ENCODE measurements at regions not wholly inside any gene's neighbourhood (a gene's known extent, or its start where the extent isn't known, plus 50 kb on each side); places are given as distances from the start of the nearest gene placed in this dataset.

GRCh38 chr1:91161749-91162148 lies 139.9 kb upstream of the ZNF644 start:
- Histone ChIP-seq H3K9me2 (replicated peaks; ENCODE audit: control insufficient read depth, low read length) (no peaks in the 10 kb centered on the region), H3K27ac (ENCODE audit: low read depth, low read length) (no peak overlapping the region), H3K9me3 (ENCODE audit: control insufficient read depth, insufficient read depth, low read length) (no peaks in the 10 kb centered on the region), H3K79me2 (ENCODE audit: control insufficient read depth, low read length) (no peaks in the 10 kb centered on the region), H3K27me3 (ENCODE audit: control insufficient read depth, low read length) (no peaks in the 10 kb centered on the region), H3K4me3 (ENCODE audit: low read length) (no peak overlapping the region), H3K36me3 (ENCODE audit: control insufficient read depth, low read length) (no peaks in the 10 kb centered on the region), H3F3A (ENCODE audit: control insufficient read depth, insufficient read depth) (no peaks in the 10 kb centered on the region), H3K4me2 (ENCODE audit: low read length) (no peak overlapping the region), H4K20me1 (ENCODE audit: control insufficient read depth, insufficient read depth, low read depth, low read length) (no peaks in the 10 kb centered on the region), H3K4me1 (ENCODE audit: control insufficient read depth, low read length) (no peaks in the 10 kb centered on the region)
- no peak for TF ChIP-seq EZH2phosphoT487 (IDR thresholded peaks at IDR 0.05; ENCODE audit: borderline replicate concordance, low read length)
- TF ChIP-seq CTCF (IDR thresholded peaks at IDR 0.05; ENCODE audit: low read depth, low read length, poor library complexity, severe bottlenecking), result no peak

GRCh38 chr1:91161166-91161565 lies 139.3 kb upstream of the ZNF644 start:
- H3K27ac ChIP-seq (ENCODE audit: low read depth, low read length), result no peak overlapping the region
- no peaks in the 10 kb centered on the region for H3K36me3 ChIP-seq (ENCODE audit: control insufficient read depth, low read length)

GRCh38 chr1:91160363-91161075 lies 138.7 kb upstream of the ZNF644 start:
- no peaks in the 10 kb centered on the region for H3K79me2 ChIP-seq (ENCODE audit: control insufficient read depth, low read length)
- TF ChIP-seq CTCF (IDR thresholded peaks at IDR 0.05; ENCODE audit: low read depth, low read length, poor library complexity, severe bottlenecking) (no peak), EZH2phosphoT487 (IDR thresholded peaks at IDR 0.05; ENCODE audit: borderline replicate concordance, low read length) (no peak)
- H3K4me2 ChIP-seq (ENCODE audit: low read length), result no peak overlapping the region
- no peak overlapping the region for H3K4me3 ChIP-seq (ENCODE audit: low read length)
- H4K20me1 ChIP-seq (ENCODE audit: control insufficient read depth, insufficient read depth, low read depth, low read length), result no peaks in the 10 kb centered on the region
- no peaks in the 10 kb centered on the region for H3K36me3 ChIP-seq (ENCODE audit: control insufficient read depth, low read length)
- H3K27ac ChIP-seq (ENCODE audit: low read depth, low read length), result no peak overlapping the region
- H3K27me3 ChIP-seq (ENCODE audit: control insufficient read depth, low read length), result no peaks in the 10 kb centered on the region
- H3K9me3 ChIP-seq (ENCODE audit: control insufficient read depth, insufficient read depth, low read length), result no peaks in the 10 kb centered on the region
- H3F3A ChIP-seq (ENCODE audit: control insufficient read depth, insufficient read depth), result no peaks in the 10 kb centered on the region
- H3K9me2 ChIP-seq (replicated peaks; ENCODE audit: control insufficient read depth, low read length), result no peaks in the 10 kb centered on the region
- H3K4me1 ChIP-seq (ENCODE audit: control insufficient read depth, low read length), result no peaks in the 10 kb centered on the region

More at GRCh38 chr1:91161166-91161565, 139.3 kb upstream of the ZNF644 start:
- Histone ChIP-seq H3K4me1 (ENCODE audit: control insufficient read depth, low read length) (no peaks in the 10 kb centered on the region), H3K9me3 (ENCODE audit: control insufficient read depth, insufficient read depth, low read length) (no peaks in the 10 kb centered on the region), H3K9me2 (replicated peaks; ENCODE audit: control insufficient read depth, low read length) (no peaks in the 10 kb centered on the region), H3F3A (ENCODE audit: control insufficient read depth, insufficient read depth) (no peaks in the 10 kb centered on the region), H4K20me1 (ENCODE audit: control insufficient read depth, insufficient read depth, low read depth, low read length) (no peaks in the 10 kb centered on the region), H3K79me2 (ENCODE audit: control insufficient read depth, low read length) (no peaks in the 10 kb centered on the region), H3K4me2 (ENCODE audit: low read length) (no peak overlapping the region), H3K4me3 (ENCODE audit: low read length) (no peak overlapping the region), H3K27me3 (ENCODE audit: control insufficient read depth, low read length) (no peaks in the 10 kb centered on the region)
- no peak for TF ChIP-seq EZH2phosphoT487 (IDR thresholded peaks at IDR 0.05; ENCODE audit: borderline replicate concordance, low read length)
- no peak for TF ChIP-seq CTCF (IDR thresholded peaks at IDR 0.05; ENCODE audit: low read depth, low read length, poor library complexity, severe bottlenecking)

Data from DOHH2 (cell line).